ENCODE measurements at regions not wholly inside any gene's neighbourhood (a gene's known extent, or its start where the extent isn't known, plus 50 kb on each side); places are given as distances from the start of the nearest gene placed in this dataset.

DNA sequence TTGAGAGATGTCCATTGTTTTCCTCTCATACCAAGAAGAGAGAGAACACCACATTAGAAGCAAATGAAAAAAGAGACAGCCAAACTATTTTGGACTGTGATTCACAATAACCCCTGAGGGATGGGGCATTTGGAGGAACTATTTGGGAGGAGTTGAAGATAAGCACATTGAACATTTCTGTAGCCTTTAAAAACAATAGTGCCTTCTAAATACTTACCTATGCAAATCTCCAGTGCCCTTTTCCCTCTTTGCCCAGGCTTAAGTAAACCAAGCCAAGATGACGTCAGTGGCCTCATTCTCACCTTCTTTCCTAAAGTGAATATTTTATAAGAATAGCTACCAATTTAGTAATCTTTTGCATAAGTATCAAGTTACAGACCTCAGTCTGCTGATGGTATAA is 89.7 kb upstream of the COL8A1 start:
- Histone ChIP-seq H3K27me3 (ENCODE audit: insufficient read depth, low read depth) (no peaks in the 10 kb centered on the region), H2AFZ (ENCODE audit: low read depth) (no peak overlapping the region), H4K20me1 (ENCODE audit: insufficient read depth) (no peaks in the 10 kb centered on the region), H3K4me2 (no peak overlapping the region), H3K79me2 (ENCODE audit: insufficient read depth, low read depth) (no peaks in the 10 kb centered on the region), H3K36me3 (ENCODE audit: insufficient read depth) (no peaks in the 10 kb centered on the region), H3K4me3 (IDR thresholded peaks at IDR 0.05; ENCODE audit: insufficient read depth, low read depth, low read length) (no peak overlapping the region), H3K27ac (no peak overlapping the region), H3K4me1 (ENCODE audit: low read depth, poor library complexity, severe bottlenecking) (peaks cover 8% of the 10 kb centered on the region), H3K9ac (no peak overlapping the region)
- TF ChIP-seq, protein P1, sequence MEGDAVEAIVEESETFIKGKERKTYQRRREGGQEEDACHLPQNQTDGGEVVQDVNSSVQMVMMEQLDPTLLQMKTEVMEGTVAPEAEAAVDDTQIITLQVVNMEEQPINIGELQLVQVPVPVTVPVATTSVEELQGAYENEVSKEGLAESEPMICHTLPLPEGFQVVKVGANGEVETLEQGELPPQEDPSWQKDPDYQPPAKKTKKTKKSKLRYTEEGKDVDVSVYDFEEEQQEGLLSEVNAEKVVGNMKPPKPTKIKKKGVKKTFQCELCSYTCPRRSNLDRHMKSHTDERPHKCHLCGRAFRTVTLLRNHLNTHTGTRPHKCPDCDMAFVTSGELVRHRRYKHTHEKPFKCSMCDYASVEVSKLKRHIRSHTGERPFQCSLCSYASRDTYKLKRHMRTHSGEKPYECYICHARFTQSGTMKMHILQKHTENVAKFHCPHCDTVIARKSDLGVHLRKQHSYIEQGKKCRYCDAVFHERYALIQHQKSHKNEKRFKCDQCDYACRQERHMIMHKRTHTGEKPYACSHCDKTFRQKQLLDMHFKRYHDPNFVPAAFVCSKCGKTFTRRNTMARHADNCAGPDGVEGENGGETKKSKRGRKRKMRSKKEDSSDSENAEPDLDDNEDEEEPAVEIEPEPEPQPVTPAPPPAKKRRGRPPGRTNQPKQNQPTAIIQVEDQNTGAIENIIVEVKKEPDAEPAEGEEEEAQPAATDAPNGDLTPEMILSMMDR (conservative IDR thresholded peaks at IDR 0.05; ENCODE audit: low read depth, low read length) = no peak

DNA sequence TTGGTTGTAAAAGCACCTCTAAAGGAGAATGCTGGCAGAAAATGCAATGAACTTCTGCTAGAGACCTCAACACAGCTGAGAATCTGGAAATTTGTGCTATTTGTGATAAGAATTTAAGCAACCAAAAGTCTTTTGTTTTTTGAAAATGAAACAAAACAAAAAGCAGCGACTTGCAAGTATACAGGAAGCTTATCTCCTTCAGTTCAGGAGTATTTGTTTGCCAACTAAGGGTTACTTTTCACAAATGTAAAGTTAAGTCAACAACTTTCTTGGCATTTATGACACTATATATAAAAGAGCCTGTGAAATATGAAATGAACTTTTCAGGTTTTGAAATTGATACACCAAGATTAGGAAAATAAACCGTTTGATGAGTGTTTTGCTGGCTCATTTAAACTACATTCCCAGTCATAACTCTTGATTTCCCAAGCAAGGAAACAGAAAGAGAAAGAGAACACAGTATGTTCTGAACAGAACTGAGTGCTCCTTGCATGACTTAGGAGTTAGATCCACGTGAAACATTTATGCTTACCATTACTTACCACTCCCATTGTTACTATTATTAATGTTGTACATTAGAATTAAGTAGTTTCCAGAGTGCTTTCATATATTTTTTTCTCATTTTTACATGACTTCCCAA is 92.3 kb upstream of the COL8A1 start:
- no peak overlapping the region for H3K9ac ChIP-seq
- H2AFZ ChIP-seq (ENCODE audit: low read depth) = peak overlapping the region; percentile 16; the same call in 1 of the 2 replicates
- H4K20me1 ChIP-seq (ENCODE audit: insufficient read depth) = no peaks in the 10 kb centered on the region
- peaks cover 20% of the 10 kb centered on the region for H3K4me1 ChIP-seq (ENCODE audit: low read depth, poor library complexity, severe bottlenecking)
- H3K4me3 ChIP-seq (IDR thresholded peaks at IDR 0.05; ENCODE audit: insufficient read depth, low read depth, low read length) = no peak overlapping the region
- no peaks in the 10 kb centered on the region for H3K79me2 ChIP-seq (ENCODE audit: insufficient read depth, low read depth)
- H3K36me3 ChIP-seq (ENCODE audit: insufficient read depth) = no peaks in the 10 kb centered on the region
- TF ChIP-seq, protein P1 (conservative IDR thresholded peaks at IDR 0.05; ENCODE audit: low read depth, low read length) = no peak
- H3K4me2 ChIP-seq = peak overlapping the region; percentile 12; the same call in 1 of the 2 replicates
- H3K27ac ChIP-seq = no peak overlapping the region
- no peaks in the 10 kb centered on the region for H3K27me3 ChIP-seq (ENCODE audit: insufficient read depth, low read depth)

DNA sequence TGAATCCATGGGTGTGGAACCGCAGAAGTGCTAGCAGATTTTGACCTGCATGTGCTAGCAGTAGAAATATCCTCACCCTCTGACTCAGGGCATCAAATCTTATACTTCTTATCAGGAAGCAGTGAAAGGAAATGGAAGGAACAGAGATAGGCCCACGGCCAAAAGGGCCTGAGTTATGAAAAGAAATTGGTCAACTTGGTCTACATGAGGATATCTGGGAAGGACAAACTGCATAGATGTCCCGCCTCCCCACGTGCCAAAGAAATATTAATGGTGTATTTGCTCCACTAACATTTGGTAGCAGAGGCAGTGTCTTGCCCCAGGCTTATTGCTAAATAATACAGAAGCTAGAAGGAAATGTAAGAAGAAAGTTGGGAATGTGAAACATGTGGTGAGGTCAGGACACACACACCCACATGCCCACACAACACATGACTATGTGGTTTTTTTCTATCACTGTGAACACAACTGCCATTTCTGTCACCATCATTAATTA is 93.6 kb upstream of the COL8A1 start:
- Histone ChIP-seq H2AFZ (ENCODE audit: low read depth) (no peak overlapping the region), H3K4me1 (ENCODE audit: low read depth, poor library complexity, severe bottlenecking) (peaks cover 20% of the 10 kb centered on the region)

DNA sequence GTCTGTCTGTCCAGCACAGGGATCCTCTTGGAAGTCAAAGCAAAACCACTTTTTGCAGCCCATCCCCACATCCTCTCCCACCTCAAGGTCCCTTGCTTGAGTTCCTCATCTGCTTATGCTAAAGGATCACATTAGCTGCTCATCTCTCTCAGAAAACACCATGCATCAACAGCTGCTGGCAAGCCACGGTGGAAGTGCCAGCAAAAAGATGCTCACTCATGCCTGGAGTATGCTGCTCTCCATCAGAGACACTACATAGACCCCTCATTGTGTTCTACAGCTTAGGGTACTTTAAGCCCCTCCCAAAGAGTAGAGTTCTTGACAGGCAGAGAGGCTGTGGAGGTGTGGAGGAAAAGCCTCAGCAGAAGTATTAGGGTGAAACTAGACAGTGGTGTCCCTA is 94.6 kb upstream of the COL8A1 start:
- Histone ChIP-seq H4K20me1 (ENCODE audit: insufficient read depth) (no peaks in the 10 kb centered on the region), H2AFZ (ENCODE audit: low read depth) (no peak overlapping the region), H3K27me3 (ENCODE audit: insufficient read depth, low read depth) (no peaks in the 10 kb centered on the region), H3K4me3 (IDR thresholded peaks at IDR 0.05; ENCODE audit: insufficient read depth, low read depth, low read length) (no peak overlapping the region), H3K27ac (no peak overlapping the region), H3K79me2 (ENCODE audit: insufficient read depth, low read depth) (no peaks in the 10 kb centered on the region), H3K4me1 (ENCODE audit: low read depth, poor library complexity, severe bottlenecking) (peaks cover 20% of the 10 kb centered on the region), H3K4me2 (no peak overlapping the region), H3K9ac (no peak overlapping the region), H3K36me3 (ENCODE audit: insufficient read depth) (no peaks in the 10 kb centered on the region)
- TF ChIP-seq, protein P1 (conservative IDR thresholded peaks at IDR 0.05; ENCODE audit: low read depth, low read length) = no peak

More for the DNA sequence above, 93.6 kb upstream of the COL8A1 start:
- Histone ChIP-seq H3K36me3 (ENCODE audit: insufficient read depth) (no peaks in the 10 kb centered on the region), H3K4me3 (IDR thresholded peaks at IDR 0.05; ENCODE audit: insufficient read depth, low read depth, low read length) (no peak overlapping the region), H3K4me2 (no peak overlapping the region), H3K27ac (no peak overlapping the region), H3K9ac (no peak overlapping the region), H4K20me1 (ENCODE audit: insufficient read depth) (no peaks in the 10 kb centered on the region), H3K27me3 (ENCODE audit: insufficient read depth, low read depth) (no peaks in the 10 kb centered on the region), H3K79me2 (ENCODE audit: insufficient read depth, low read depth) (no peaks in the 10 kb centered on the region)
- TF ChIP-seq, protein P1 (conservative IDR thresholded peaks at IDR 0.05; ENCODE audit: low read depth, low read length) = no peak
